EH (cell line): ENCODE measurements at regions not wholly inside any gene's neighbourhood (a gene's known extent, or its start where the extent isn't known, plus 50 kb on each side); places are given as distances from the start of the nearest gene placed in this dataset.

ENCODE experiments used
- DNase-seq: peaks from one replicate; pipeline ENCODE4 v3.0.0-alpha.2; 2015; ENCODE audit warnings: low read depth

GRCh38 chr6:29884261-29884660, 56.6 kb downstream of the HLA-G start:
- DNase-seq: no peak

GRCh38 chr6:29886701-29887100, 55.6 kb upstream of the HLA-A start:
- DNase-seq: no peak

- peak; percentile 32 for DNase-seq
Measured at GRCh38 chr6:29887330-29887818, 55.0 kb upstream of the HLA-A start.

- peak; percentile 57 for DNase-seq
Measured at GRCh38 chr6:29887819-29888776, 54.2 kb upstream of the HLA-A start.
